ENCODE measurements at regions not wholly inside any gene's neighbourhood (a gene's known extent, or its start where the extent isn't known, plus 50 kb on each side); places are given as distances from the start of the nearest gene placed in this dataset.

GRCh38 chr10:123575105-123575504 is 91.0 kb upstream of the GPR26 start:
- DNase-seq: no peak

- no peak for DNase-seq
Observed at GRCh38 chr10:123576706-123577105, 89.4 kb upstream of the GPR26 start.

- DNase-seq: no peak
Observed at GRCh38 chr10:123577921-123578461, 88.2 kb upstream of the GPR26 start.

GRCh38 chr10:123578721-123579120 is 87.4 kb upstream of the GPR26 start:
- no peak for DNase-seq

GRCh38 chr10:123579675-123580074 is 86.5 kb upstream of the GPR26 start:
- no peak for DNase-seq

- DNase-seq: no peak
Observed at GRCh38 chr10:123580426-123580825, 85.7 kb upstream of the GPR26 start.

- no peak for DNase-seq
Observed at GRCh38 chr10:123581656-123582055, 84.5 kb upstream of the GPR26 start.

- peak; percentile 74 for DNase-seq
Observed at GRCh38 chr10:123582084-123582989, 83.8 kb upstream of the GPR26 start.

- DNase-seq: peak; percentile 69
Observed at GRCh38 chr10:123583639-123584418, 82.3 kb upstream of the GPR26 start.

GRCh38 chr10:123584419-123584775 is 81.8 kb upstream of the GPR26 start:
- DNase-seq: no peak

GRCh38 chr10:123585477-123586445 is 80.4 kb upstream of the GPR26 start:
- DNase-seq: no peak

- no peak for DNase-seq
Observed at GRCh38 chr10:123587110-123587509, 79.0 kb upstream of the GPR26 start.

- DNase-seq: no peak
Observed at GRCh38 chr10:123588386-123588914, 77.7 kb upstream of the GPR26 start.

- DNase-seq: no peak
Observed at GRCh38 chr10:123595661-123596060, 70.5 kb upstream of the GPR26 start.

GRCh38 chr10:123597676-123598075 is 68.5 kb upstream of the GPR26 start:
- DNase-seq: no peak

GRCh38 chr10:123599366-123599849 is 66.7 kb upstream of the GPR26 start:
- no peak for DNase-seq

- no peak for DNase-seq
Observed at GRCh38 chr10:123600177-123600576, 66.0 kb upstream of the GPR26 start.

- no peak for DNase-seq
Observed at GRCh38 chr10:123603130-123603529, 63.0 kb upstream of the GPR26 start.

- no peak for DNase-seq
Observed at GRCh38 chr10:123604506-123604905, 61.6 kb upstream of the GPR26 start.

GRCh38 chr10:123606006-123606405 is 60.1 kb upstream of the GPR26 start:
- DNase-seq: no peak

GRCh38 chr10:123606955-123607354 is 59.2 kb upstream of the GPR26 start:
- DNase-seq: no peak
